A673 (cell line): ENCODE measurements at regions not wholly inside any gene's neighbourhood (a gene's known extent, or its start where the extent isn't known, plus 50 kb on each side); places are given as distances from the start of the nearest gene placed in this dataset.

Source experiments
- BruUV-seq: library from RNA; stranded (reverse); fragments of 400-500 nt; replicated peaks from 2 replicates; lab custom pipeline; 2021; lab: Mats Ljungman, UMichigan
- CTCF ChIA-PET: fragments of 300-600 bp; sonication (Branson Sonifier 250); formaldehyde crosslinking; loops from one replicate; lab custom pipeline; 2022; ENCODE audit warnings: antibody characterized with exemption; lab: Charles Lee
- POLR2A ChIA-PET: fragments of 300-600 bp; sonication (Branson Sonifier 250); formaldehyde crosslinking; loops from one replicate; lab custom pipeline; 2022; ENCODE audit warnings: antibody characterized with exemption; ENCODE audit not compliant: low non-redundant PET; lab: Charles Lee
- DNase-seq: peaks from one replicate; pipeline ENCODE4 v3.0.0-alpha.2; 2015; ENCODE audit warnings: low spot score
- H3K27ac ChIP-seq: fragments of 200-600 bp; sonication (generic); 2 replicates; pipeline ENCODE4 v1.5.1; 2016; ENCODE audit warnings: mixed run types, low read depth, mild to moderate bottlenecking, mixed read lengths, antibody characterized with exemption, low read length; ENCODE audit not compliant: poor library complexity, severe bottlenecking
- H3K27me3 ChIP-seq: fragments of 200-600 bp; sonication (generic); replicated peaks from 2 replicates; pipeline ENCODE4 v1.6.1; 2017; ENCODE audit warnings: mixed run types, low read depth, mild to moderate bottlenecking, mixed read lengths, antibody characterized with exemption, low read length; ENCODE audit not compliant: insufficient read depth, poor library complexity
- H3K36me3 ChIP-seq: fragments of 200-600 bp; sonication (generic); 2 replicates; pipeline ENCODE4 v1.6.1; 2016; ENCODE audit warnings: mixed run types, mild to moderate bottlenecking, mixed read lengths, antibody characterized with exemption, low read length; ENCODE audit not compliant: insufficient read depth, poor library complexity, severe bottlenecking
- H3K4me1 ChIP-seq: fragments of 200-600 bp; sonication (generic); 2 replicates; pipeline ENCODE4 v1.6.1; 2017; ENCODE audit warnings: mixed run types, mild to moderate bottlenecking, mixed read lengths, antibody characterized with exemption, low read length; ENCODE audit not compliant: insufficient read depth, poor library complexity, severe bottlenecking
- H3K4me3 ChIP-seq: fragments of 200-600 bp; sonication (generic); 2 replicates; pipeline ENCODE4 v1.5.1; 2016; ENCODE audit warnings: low read depth, mixed run types, mild to moderate bottlenecking, mixed read lengths, low read length; ENCODE audit not compliant: poor library complexity, severe bottlenecking
- H3K9me3 ChIP-seq: fragments of 200-600 bp; sonication (generic); 2 replicates; pipeline ENCODE4 v1.6.1; 2016; ENCODE audit warnings: mixed run types, low read depth, mild to moderate bottlenecking, mixed read lengths, antibody characterized with exemption, low read length; ENCODE audit not compliant: poor library complexity, severe bottlenecking
- CTCF ChIP-seq: fragments of 300-800, 200-600 bp; sonication (generic); conservative IDR thresholded peaks from 2 replicates; pipeline ENCODE4 v1.5.1; 2017; ENCODE audit warnings: low read depth, mild to moderate bottlenecking, antibody characterized with exemption, low read length, moderate library complexity, mixed read lengths
- EZH2 ChIP-seq: fragments of 200-600 bp; sonication (generic); IDR thresholded peaks from 2 replicates; pipeline ENCODE4 v1.6.1; 2017; ENCODE audit warnings: borderline replicate concordance, low read depth, mild to moderate bottlenecking, mixed read lengths, antibody characterized with exemption, low read length; ENCODE audit not compliant: poor library complexity, severe bottlenecking
- intact Hi-C: fragments of 100-400 bp; cut with micrococcal nuclease; formaldehyde crosslinking; loops from one replicate; pipeline ENCODE4 v1.10.0; 2022; ENCODE audit not compliant: unreplicated experiment

- H3K27me3 ChIP-seq = no peaks in the 10 kb centered on the region
- intact Hi-C loops = no loop called here
- no peak overlapping the region for H3K27ac ChIP-seq
- H3K4me3 ChIP-seq = no peak overlapping the region
- H3K36me3 ChIP-seq = no peaks in the 10 kb centered on the region
- no TSS peak for BruUV-seq
- peaks cover 3% of the 10 kb centered on the region for H3K4me1 ChIP-seq
- H3K9me3 ChIP-seq = no peaks in the 10 kb centered on the region
- no peak for TF ChIP-seq CTCF
- no peak for TF ChIP-seq EZH2
- POLR2A ChIA-PET = no interaction called here
- DNase-seq = no peak
- CTCF ChIA-PET = no interaction called here
Measured at GRCh38 chr2:12506846-12507245, 209.9 kb upstream of the TRIB2 start.

- ChIA-PET CTCF (no interaction called here), POLR2A (no interaction called here)
- TF ChIP-seq CTCF (no peak), EZH2 (no peak)
- Histone ChIP-seq H3K4me1 (peaks cover 3% of the 10 kb centered on the region), H3K27ac (no peak overlapping the region), H3K9me3 (no peaks in the 10 kb centered on the region), H3K36me3 (no peaks in the 10 kb centered on the region), H3K4me3 (no peak overlapping the region), H3K27me3 (no peaks in the 10 kb centered on the region)
- peak; percentile 72 for DNase-seq
- intact Hi-C loops = no loop called here
- BruUV-seq = no TSS peak
Measured at GRCh38 chr2:12507295-12507694, 209.4 kb upstream of the TRIB2 start.

GRCh38 chr2:12510070-12510469 lies 206.7 kb upstream of the TRIB2 start:
- POLR2A ChIA-PET = no interaction called here
- TF ChIP-seq EZH2 (no peak), CTCF (no peak)
- Histone ChIP-seq H3K27me3 (no peaks in the 10 kb centered on the region), H3K27ac (no peak overlapping the region), H3K36me3 (no peaks in the 10 kb centered on the region), H3K4me3 (no peak overlapping the region), H3K9me3 (no peaks in the 10 kb centered on the region), H3K4me1 (peaks cover 3% of the 10 kb centered on the region)
- CTCF ChIA-PET = interaction anchor here (0.5 kb wide), 1 partner anchor 499 kb away, joined by 3 read pairs; no protein-coding TSS in a partner anchor
- intact Hi-C loops = no loop called here
- no TSS peak for BruUV-seq
- DNase-seq = no peak
